ENCODE measurements at regions not wholly inside any gene's neighbourhood (a gene's known extent, or its start where the extent isn't known, plus 50 kb on each side); places are given as distances from the start of the nearest gene placed in this dataset.
"Not testable (repeated sequence)": the region's sequence is repeated elsewhere in the genome, so short reads cannot be mapped to it uniquely, and the experiment has no call there.

DNA sequence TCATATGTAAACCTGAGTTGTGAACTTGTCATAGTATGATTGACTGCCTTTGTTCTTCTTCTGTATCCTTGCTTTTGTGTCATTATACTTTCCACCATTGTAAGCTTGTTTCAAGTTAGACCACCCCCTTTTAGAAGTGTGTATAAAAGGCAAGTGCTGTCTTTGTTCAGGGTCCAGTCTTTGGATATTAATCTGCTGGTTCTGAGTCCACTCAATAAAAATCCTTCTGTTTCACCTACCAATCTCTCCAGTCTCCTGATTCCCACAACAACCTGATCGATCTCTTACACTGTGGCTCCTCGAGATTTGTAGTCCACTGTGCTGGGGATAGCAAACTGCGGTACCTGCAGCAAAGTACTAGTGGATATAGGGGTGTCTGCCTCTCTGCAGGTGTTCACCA lies 1465.8 kb upstream of the PCDH10 start:
- not testable (repeated sequence) for TF ChIP-seq POLR2A (IDR thresholded peaks at IDR 0.05)
- TF ChIP-seq, protein P1, sequence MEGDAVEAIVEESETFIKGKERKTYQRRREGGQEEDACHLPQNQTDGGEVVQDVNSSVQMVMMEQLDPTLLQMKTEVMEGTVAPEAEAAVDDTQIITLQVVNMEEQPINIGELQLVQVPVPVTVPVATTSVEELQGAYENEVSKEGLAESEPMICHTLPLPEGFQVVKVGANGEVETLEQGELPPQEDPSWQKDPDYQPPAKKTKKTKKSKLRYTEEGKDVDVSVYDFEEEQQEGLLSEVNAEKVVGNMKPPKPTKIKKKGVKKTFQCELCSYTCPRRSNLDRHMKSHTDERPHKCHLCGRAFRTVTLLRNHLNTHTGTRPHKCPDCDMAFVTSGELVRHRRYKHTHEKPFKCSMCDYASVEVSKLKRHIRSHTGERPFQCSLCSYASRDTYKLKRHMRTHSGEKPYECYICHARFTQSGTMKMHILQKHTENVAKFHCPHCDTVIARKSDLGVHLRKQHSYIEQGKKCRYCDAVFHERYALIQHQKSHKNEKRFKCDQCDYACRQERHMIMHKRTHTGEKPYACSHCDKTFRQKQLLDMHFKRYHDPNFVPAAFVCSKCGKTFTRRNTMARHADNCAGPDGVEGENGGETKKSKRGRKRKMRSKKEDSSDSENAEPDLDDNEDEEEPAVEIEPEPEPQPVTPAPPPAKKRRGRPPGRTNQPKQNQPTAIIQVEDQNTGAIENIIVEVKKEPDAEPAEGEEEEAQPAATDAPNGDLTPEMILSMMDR (IDR thresholded peaks at IDR 0.05), result not testable (repeated sequence)
